H1 (cell line): ENCODE measurements at regions not wholly inside any gene's neighbourhood (a gene's known extent, or its start where the extent isn't known, plus 50 kb on each side); places are given as distances from the start of the nearest gene placed in this dataset.

Source experiments
- BRCA1 ChIP-seq: IDR thresholded peaks from 2 replicates; pipeline ENCODE4 v1.6.1; 2012; ENCODE audit warnings: low read depth, low read length, improper control_type of control experiment
- CHD1 ChIP-seq: IDR thresholded peaks from 2 replicates; pipeline ENCODE4 v1.6.1; 2012; ENCODE audit warnings: low read depth, low read length, improper control_type of control experiment
- EZH2 ChIP-seq: fragments of 200-600 bp; sonication (generic); IDR thresholded peaks from 2 replicates; pipeline ENCODE4 v1.7.1; 2012; ENCODE audit warnings: low read depth, mild to moderate bottlenecking, moderate library complexity, low read length, inconsistent platforms; ENCODE audit not compliant: severe bottlenecking
- FOSL1 ChIP-seq: IDR thresholded peaks from 2 replicates; pipeline ENCODE4 v1.6.1; 2011; ENCODE audit warnings: mild to moderate bottlenecking, low read depth, low read length, moderate library complexity; ENCODE audit not compliant: insufficient read depth
- NRF1 ChIP-seq: IDR thresholded peaks from 2 replicates; pipeline ENCODE4 v1.6.1; 2011; ENCODE audit warnings: mild to moderate bottlenecking, low read depth, low read length, improper control_type of control experiment
- SP2 ChIP-seq: IDR thresholded peaks from 2 replicates; pipeline ENCODE4 v1.6.1; 2012; ENCODE audit warnings: mild to moderate bottlenecking, low read length, inconsistent platforms
- SRF ChIP-seq: IDR thresholded peaks from 2 replicates; pipeline ENCODE4 v1.6.1; 2011; ENCODE audit warnings: mild to moderate bottlenecking, low read depth, low read length, moderate library complexity
- TF ChIP-seq, protein P1 (sequence below): fragments of 300-600 bp; sonication (generic); IDR thresholded peaks from 2 replicates; pipeline ENCODE4 v1.7.1; 2012; ENCODE audit warnings: low read length, moderate library complexity, mild to moderate bottlenecking, inconsistent platforms; ENCODE audit not compliant: insufficient replicate concordance

DNA sequence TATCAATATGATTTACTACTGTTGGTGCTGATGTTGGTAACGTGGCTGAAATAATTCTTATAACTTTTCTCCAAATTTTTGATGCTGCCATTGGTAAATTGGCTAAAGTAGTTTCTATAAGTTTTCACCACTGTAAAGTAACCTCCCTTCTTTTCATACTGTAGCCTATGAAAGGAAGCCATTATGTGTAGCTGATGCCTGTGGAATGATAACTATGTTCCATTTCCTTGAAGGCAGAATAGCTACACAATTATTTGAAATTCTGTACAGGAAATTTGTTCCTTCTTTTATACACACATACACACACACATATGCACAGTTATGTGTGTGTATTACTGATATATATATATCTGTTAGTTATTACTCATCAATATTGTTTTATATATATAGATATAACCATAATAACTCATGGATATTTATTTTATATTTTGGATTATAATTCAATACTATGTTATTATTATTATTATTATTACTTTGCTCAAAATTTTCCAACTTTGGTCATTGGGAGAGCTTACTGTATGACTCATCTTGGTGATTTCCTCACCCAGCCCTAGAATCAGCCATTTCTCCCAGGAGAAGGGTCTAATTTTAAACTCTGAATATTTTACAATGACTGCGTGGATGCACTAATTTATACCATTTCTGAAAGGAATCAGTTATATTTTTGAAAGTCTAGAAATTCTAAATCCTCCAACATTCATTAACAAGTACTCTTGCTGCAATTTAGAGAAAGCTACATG lies 1677.7 kb downstream of the SUCLG1 start (continued):
- TF ChIP-seq, protein P1, sequence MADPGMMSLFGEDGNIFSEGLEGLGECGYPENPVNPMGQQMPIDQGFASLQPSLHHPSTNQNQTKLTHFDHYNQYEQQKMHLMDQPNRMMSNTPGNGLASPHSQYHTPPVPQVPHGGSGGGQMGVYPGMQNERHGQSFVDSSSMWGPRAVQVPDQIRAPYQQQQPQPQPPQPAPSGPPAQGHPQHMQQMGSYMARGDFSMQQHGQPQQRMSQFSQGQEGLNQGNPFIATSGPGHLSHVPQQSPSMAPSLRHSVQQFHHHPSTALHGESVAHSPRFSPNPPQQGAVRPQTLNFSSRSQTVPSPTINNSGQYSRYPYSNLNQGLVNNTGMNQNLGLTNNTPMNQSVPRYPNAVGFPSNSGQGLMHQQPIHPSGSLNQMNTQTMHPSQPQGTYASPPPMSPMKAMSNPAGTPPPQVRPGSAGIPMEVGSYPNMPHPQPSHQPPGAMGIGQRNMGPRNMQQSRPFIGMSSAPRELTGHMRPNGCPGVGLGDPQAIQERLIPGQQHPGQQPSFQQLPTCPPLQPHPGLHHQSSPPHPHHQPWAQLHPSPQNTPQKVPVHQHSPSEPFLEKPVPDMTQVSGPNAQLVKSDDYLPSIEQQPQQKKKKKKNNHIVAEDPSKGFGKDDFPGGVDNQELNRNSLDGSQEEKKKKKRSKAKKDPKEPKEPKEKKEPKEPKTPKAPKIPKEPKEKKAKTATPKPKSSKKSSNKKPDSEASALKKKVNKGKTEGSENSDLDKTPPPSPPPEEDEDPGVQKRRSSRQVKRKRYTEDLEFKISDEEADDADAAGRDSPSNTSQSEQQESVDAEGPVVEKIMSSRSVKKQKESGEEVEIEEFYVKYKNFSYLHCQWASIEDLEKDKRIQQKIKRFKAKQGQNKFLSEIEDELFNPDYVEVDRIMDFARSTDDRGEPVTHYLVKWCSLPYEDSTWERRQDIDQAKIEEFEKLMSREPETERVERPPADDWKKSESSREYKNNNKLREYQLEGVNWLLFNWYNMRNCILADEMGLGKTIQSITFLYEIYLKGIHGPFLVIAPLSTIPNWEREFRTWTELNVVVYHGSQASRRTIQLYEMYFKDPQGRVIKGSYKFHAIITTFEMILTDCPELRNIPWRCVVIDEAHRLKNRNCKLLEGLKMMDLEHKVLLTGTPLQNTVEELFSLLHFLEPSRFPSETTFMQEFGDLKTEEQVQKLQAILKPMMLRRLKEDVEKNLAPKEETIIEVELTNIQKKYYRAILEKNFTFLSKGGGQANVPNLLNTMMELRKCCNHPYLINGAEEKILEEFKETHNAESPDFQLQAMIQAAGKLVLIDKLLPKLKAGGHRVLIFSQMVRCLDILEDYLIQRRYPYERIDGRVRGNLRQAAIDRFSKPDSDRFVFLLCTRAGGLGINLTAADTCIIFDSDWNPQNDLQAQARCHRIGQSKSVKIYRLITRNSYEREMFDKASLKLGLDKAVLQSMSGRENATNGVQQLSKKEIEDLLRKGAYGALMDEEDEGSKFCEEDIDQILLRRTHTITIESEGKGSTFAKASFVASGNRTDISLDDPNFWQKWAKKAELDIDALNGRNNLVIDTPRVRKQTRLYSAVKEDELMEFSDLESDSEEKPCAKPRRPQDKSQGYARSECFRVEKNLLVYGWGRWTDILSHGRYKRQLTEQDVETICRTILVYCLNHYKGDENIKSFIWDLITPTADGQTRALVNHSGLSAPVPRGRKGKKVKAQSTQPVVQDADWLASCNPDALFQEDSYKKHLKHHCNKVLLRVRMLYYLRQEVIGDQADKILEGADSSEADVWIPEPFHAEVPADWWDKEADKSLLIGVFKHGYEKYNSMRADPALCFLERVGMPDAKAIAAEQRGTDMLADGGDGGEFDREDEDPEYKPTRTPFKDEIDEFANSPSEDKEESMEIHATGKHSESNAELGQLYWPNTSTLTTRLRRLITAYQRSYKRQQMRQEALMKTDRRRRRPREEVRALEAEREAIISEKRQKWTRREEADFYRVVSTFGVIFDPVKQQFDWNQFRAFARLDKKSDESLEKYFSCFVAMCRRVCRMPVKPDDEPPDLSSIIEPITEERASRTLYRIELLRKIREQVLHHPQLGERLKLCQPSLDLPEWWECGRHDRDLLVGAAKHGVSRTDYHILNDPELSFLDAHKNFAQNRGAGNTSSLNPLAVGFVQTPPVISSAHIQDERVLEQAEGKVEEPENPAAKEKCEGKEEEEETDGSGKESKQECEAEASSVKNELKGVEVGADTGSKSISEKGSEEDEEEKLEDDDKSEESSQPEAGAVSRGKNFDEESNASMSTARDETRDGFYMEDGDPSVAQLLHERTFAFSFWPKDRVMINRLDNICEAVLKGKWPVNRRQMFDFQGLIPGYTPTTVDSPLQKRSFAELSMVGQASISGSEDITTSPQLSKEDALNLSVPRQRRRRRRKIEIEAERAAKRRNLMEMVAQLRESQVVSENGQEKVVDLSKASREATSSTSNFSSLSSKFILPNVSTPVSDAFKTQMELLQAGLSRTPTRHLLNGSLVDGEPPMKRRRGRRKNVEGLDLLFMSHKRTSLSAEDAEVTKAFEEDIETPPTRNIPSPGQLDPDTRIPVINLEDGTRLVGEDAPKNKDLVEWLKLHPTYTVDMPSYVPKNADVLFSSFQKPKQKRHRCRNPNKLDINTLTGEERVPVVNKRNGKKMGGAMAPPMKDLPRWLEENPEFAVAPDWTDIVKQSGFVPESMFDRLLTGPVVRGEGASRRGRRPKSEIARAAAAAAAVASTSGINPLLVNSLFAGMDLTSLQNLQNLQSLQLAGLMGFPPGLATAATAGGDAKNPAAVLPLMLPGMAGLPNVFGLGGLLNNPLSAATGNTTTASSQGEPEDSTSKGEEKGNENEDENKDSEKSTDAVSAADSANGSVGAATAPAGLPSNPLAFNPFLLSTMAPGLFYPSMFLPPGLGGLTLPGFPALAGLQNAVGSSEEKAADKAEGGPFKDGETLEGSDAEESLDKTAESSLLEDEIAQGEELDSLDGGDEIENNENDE, result no peak
- TF ChIP-seq SRF, result no peak
- no peak for TF ChIP-seq BRCA1
- TF ChIP-seq FOSL1, result no peak
- no peak for TF ChIP-seq SP2
- no peak for TF ChIP-seq EZH2
- TF ChIP-seq CHD1, result no peak
- TF ChIP-seq NRF1, result no peak
